HS-27A (cell line): ENCODE measurements at regions not wholly inside any gene's neighbourhood (a gene's known extent, or its start where the extent isn't known, plus 50 kb on each side); places are given as distances from the start of the nearest gene placed in this dataset.

ENCODE experiments used
- DNase-seq: peaks from one replicate; pipeline ENCODE4 v3.0.0-alpha.2; 2012; ENCODE audit warnings: low read depth, missing footprints

DNA sequence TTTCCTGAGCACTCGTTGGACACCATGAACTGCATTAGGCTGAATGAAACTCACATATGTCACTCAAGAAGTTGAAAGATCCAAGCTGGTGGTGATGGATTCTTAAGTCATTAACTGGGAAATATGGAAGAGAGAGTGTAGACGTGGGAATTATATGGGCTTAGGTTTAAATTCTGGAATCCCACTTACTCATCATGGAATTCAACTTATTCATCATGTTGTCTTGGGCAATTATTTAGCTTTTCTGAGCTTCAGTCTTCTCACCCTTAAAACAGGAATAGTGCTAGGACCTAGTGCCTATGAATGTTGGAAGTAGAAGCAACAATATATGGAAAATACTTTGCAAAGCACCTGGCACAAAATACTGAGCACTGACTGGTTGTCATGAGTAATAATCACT lies 292.4 kb upstream of the TBX3 start:
- no peak for DNase-seq

DNA sequence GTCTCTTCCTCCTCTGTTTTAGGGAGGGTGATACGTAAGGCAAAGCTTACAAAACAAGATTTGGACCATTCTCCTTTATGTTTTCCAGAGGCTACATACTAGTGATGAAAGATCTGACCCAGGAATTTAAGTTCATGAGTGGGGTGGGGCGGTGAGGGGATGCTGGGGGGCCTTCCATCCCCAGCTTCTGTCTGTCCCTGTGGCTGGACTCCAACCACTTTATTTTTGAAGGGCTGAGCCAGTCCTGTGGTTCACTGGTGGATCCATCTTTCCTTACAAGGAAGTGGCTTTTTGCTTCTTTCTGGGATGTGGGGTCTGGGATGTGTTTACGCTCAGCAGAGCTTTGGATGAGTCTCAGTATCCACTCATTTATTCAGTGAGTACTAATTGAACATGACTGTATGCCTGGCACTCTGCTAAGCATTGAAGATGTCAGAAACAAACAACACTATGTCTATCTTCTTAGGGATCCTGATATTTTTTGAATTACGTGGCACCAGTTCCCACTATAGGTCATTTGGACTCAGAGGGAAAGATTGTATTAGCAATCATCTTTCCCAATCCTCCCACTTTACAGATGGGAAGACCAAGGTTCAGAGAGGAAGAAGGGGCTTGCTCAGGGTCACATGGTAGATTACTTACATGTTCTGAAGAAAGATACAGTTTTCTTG lies 291.8 kb upstream of the TBX3 start:
- DNase-seq, result no peak

DNA sequence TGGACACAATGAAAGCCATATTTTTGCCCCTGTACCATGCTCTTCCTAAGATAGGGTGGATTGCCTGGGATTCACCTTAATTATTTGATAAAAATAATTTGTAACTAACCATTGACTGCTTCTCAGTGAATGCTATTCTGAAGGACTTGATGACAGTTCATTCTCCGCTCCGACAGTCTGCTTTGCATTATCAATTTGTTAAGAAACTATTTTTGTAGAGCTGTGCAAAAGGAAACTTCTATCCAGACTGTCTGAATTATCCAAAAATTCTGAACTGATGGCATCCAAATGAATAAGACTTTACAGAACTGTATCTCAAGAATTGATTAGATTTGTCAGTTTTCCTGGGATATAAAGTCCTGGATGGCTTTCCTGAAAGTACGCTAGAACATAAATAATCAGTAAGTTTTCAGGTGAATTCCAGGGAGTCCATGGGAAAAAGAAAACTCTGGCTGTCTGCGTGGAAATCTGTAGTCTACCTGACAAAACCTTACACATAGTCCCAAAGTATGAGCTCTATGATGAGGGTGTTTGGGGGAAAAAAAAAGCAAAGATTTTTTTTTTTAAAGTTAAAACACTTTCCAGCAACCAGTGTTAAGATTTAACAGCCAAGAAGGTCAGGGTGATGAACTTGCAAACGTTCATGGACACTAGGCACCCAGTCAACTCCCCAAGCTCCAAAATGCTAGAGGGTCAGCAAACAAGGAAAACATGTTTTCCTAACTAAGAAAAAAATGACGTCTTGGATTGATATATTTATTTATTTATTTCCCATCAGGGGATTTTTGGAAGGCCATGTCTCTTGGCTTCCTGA lies 291.1 kb upstream of the TBX3 start:
- DNase-seq, result no peak

DNA sequence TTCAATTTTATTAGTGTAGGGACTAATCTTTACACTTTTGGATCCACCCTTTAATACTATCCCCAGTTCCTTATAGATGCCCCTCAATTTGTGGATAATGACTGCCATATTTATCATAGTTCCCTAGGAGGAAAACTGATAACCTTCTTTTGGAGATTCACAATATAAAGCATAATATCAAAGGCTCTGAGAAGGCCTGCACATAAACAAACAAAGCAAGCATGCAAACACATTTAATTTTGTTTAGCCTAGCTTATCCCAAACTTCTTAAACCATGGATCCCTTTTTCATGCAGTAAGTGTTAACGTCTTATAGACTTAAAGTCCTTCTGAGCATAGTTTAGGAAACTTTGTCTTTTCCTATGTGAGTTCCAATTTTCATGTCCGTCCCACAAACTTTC lies 290.4 kb upstream of the TBX3 start:
- no peak for DNase-seq

DNA sequence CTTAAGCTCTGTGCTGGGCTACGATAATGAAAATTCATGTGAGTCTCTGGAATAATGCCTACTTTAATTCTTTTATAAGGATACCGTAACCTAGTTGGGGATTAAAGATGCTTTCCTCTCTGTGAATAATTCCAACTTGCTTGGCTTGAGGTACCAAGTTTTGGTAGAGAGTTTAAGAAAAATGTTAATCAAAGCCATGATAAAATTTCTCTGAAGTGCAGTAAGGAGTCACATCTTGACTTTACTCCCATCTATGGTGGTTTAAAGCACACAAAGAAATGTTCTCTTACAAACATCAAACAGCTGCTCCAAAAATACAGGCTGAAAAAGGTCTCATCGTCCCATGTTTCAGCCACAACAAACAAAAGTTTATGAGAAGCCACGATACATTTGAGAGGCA lies 284.8 kb upstream of the TBX3 start:
- DNase-seq, result no peak

DNA sequence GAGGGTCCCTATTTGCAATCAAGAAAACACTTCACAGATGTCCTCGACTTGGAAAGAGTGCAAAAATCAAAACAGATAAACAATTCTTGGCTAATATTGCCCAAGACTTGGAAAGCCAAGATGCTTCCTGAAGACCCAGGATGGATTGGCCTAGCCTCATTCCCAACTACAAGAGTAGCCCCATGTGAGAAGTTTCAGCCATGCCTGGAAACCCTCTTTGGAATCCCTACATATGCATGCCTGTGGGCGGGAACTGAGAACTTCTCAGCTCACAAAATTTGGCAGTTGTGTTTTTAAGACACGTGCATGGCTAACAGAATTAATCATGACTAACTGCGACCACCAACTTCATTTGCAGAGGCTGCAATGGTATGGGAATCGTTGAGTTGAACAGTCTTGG lies 283.2 kb upstream of the TBX3 start:
- DNase-seq, result no peak

DNA sequence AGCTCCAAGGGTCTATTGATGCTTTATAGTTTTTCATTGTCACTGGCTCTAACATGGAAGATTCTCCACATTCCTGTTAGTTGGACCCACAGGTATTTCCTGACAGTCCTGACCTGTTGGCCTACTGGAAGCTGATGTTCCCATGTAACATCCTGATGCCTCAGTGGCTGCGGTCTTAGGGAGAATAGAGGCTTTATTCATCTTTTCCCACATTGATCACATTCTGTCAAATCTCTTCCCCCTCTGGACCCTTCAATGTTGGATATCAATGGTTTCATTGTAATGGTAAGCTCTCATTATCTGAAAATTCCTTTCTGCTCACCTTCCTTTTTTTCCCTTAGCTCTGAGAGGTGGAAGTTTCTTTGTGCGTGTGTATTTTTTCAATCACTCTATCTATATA lies 280.9 kb upstream of the TBX3 start:
- no peak for DNase-seq

DNA sequence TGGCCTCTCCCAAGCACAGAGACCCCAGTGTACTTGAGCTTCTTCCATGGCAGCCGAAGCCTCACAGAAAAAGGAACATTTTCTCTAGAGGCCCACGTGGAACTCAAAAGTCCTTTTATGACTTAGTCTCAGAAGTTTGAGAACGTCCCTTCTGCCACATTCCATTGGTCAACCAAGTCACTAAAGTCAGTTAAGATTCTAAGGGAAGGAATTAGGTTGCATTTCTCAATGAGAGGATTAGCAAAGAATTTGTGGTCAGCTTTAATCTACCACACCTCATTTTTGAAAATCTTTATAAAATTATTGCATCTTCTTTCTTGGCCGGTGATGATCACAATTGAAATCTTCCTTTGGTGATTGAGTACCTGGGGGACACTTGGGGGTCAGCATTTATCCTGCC lies 279.9 kb upstream of the TBX3 start:
- no peak for DNase-seq

DNA sequence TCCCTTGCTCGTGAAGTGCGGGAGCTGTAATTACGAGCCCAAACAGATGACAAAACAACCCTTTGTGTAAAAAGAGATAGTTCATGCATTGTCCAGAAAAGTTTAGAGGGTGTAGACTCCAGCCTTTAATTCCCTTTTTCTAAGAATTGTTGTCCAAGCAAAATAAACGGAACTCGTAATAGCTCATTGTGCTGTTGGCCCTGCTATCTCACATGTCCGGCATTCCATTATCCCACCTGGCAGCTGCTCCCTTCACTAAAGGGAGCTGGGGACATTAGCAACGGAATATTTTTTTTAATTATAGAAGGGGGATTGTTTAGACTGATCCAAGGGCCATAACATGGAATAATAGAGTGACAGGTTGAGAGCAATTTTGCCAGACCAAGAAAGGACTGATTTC lies 277.5 kb upstream of the TBX3 start:
- no peak for DNase-seq

DNA sequence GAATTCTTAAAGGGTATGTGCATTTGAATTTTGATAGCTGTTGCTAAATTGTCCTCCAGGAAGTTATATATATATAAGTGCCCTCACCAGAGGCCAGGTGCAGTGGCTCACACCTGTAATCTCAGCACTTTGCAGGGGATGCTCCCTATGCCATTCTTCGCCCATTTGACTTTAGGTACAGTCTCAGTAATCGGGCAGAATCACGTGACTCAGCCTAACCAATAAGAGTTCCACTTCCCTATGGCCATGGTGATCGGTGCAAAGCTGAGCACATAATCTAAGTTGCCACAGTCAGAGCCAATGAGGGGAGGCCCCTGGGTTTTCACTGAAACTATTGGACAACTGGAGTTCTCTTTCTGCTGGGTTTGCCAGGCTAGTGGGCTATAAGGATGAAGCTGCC lies 274.6 kb upstream of the TBX3 start:
- no peak for DNase-seq

DNA sequence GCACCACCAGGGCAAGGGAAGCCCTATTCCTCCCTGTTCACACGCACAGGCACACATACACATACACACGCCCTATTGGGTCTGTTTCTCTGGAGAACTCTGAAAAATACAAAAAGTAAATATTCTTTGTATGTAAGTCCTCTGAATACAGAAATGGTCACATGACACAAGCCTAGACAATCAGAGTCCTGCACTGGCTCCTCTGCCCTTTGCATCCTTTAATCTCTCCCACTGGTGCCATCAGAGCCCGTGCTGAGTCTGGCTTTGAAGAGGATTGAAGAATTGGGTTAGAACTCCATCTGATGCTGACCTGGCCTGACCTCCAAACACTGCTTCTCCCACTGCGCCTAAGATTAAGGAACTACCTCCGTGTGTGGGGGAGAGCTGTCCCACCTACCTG lies 273.2 kb upstream of the TBX3 start:
- DNase-seq, result no peak

DNA sequence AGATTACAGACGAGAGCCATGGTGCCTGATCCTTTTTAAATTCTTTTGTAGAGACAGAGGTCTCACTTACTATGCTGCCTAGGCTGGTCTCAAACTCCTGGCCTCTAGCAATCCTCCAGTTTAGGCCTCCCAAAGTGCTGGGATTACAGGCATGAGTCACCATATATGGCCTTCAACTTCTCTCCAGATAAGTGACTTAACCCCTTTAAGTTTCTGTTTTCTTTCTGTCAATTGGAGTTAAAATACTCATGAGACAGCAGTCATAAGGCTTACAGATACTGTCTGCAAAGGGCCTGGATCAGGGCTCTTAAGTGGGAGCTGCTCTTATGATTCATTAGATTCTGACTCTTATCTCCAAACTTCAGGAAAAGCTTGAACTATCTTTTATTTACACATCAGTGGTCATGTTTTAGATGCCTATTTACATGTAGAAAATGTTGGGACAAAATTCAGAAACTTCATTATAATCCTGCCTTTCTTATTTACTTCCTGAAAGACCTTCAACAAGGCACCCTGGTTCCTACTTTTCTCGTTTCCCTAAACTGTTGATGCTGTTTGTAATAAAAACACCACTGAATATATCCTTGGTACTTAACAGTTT lies 271.5 kb upstream of the TBX3 start:
- no peak for DNase-seq

DNA sequence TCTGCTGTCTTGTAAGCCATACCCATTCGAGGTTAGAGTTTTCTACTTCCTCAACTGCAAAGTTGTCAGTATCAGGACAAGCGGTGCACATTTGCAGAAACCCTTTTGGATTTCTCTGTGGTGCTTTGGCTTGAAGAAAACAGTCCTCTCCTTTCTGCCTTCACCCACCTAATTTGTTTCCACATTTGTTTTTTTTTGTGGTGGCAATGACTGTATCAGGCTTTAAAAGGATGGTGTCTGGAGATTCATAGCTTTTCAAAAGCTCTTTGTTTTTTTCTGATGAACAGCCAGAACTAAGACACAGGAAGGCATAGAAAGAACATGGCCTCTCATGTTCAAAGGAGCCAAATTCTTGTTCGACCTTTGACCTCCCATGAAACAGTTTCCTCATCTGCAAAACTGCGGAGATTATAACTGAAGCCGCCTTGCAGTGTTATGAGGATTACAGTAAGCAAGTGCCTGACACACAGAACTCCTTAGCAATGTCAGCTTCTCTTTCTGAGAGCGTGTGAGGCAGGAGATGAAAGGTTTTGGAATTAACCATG lies 270.6 kb upstream of the TBX3 start:
- DNase-seq, result no peak

DNA sequence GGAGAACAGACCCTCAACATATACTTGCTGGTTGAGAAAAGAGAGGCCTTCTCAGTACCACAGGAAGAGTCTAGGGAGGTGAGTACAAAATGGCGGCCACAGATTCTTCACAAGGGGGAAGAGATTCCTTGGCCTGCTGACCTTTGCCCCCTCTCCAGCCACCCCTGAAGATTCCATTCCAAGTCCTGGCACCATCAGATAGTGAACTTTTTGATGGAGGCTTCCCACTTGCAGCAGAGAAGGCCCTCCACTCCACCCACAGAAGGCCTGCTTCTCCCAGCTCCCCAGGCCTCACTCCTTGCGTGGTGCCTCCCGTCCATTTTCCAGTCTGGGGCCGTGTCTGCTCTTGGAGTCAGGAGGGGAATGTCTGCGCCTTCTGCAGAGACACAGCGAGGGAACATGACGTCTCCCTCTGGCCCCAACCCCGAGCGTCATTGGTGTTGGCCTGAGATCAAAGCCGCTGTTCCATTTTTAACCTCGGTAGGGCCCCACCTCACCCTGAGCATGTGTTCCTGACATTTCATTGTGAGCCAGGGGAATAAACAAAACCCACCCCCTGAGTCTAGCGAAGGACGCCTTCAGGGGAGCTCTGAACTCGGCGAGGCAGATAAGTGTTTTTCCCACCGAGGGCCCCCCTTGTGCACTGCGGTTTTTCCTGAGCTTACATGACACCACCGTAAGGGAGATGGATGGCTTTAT lies 268.7 kb upstream of the TBX3 start:
- DNase-seq, result no peak

DNA sequence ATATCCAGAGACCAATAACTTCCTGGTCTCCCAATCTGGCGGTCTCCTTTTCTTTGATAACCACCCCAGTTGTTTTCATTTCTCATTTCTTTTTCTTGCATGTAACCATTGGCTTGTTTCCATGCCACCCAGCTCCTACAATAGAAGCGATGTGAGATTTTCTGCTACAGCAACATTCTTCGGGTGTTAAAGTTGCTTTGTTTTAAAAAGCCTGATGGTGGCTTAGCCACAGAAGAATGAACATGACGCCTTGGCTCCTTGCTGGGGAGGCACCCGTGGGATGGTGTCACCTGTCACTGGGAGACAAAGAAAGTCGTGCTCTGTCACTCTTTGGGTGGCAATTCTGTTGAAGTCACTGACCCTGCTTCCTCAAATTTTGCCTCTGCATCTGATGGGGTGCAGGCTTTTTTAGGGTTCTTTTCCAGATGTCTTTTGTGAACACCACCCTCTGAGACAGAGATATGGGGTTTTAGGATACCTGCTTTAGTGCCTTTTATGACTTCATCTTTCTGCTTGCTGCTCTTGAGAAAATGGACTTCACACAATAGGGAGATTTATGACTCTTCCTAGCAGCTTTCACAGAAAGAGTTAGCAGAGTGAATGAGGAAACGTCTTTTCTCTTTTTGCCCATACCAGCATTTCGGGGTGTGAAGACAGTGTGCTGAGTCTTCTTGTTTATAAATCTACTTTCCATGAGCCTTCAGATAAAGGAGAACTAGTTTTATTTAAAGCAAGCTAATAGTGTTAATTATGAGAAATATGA lies 265.3 kb upstream of the TBX3 start:
- DNase-seq, result no peak

DNA sequence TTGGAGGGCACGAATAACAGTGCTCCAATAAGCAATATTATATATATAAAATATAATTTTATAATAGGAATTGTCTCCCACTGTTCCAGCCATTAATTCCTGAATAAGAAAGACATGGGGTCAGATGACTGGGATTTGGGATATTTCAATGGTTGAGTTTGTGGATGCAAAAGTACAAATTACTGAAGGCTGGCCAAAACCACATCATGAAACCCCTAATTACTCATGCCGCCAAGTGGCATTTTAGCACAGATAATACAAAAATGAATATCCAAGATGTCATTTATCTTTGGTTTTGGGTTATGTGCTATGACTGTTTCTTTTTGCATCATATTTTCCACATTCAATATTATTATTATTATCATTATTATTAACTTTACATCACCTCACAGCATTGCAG lies 261.4 kb upstream of the TBX3 start:
- DNase-seq, result no peak

DNA sequence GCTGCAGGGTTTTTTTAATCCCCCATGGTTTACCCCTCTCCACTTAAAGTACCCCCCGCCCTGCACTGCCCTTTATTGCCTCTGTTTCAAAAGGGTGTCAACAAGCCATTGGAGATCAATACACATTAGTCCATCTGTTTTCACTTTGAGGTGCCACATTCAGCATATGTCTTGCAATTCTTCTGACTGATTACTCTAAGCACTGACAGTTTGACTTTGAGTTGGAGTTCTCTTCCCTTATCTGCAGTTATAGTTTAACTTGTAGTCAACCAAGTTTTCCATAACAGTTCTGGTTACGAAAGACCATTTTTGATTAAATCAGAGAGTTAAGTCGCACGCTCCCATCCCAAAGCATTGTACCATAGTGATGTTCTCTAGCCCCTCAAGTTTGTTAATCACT lies 260.8 kb upstream of the TBX3 start:
- no peak for DNase-seq

DNA sequence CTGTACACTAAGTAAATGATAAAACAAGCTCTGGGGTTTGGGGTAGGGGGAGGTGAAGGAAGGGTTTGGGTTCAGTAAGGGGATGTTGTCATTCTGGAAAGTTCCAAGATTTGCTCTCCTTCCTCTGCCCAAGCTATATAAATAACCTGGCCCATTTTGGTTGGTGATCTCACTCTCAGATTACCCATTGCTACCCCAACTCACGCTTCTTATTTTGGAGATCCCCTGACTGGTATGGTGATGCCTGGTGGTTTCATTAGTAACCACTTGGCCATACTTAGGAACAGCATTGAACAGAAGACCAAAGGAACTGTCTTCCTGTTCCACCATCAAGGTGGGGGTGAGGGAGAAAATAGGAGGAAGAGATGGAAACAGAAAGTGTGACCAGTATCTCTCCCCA lies 259.6 kb upstream of the TBX3 start:
- no peak for DNase-seq

DNA sequence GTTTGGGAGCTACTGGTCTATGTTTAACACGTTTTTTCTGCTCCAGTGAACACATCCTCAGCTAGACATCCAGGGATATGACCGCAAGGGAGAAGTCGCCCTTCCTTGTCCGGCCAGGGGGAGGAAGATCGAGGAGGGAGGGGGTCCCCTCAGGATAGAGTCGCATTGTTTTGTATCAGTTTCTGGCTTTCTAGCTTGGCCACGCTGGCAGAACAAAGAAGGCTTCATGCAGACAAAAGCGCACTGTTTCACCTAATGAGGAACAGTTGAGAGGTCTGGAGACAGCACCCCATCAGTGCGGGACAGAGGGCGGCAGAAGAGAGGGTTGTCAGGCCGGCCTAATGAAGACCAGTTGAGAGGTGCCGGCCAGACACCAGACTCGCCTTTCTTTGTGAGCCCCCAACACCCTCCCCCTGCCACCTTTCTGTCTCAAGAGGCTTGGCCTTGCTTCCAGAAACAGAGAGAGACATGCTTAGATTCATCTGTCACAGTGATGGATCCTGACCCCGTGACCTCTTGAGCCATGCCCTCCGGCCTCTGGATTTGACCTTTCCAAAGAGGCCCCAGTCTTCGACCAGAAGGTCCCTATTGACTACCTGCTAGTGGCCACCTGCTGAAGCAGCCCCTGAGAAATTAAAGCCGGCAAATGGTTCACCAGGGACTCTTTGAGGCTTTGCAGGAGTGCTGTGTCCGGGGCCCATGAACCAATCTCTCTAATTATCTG lies 254.7 kb upstream of the TBX3 start:
- no peak for DNase-seq

DNA sequence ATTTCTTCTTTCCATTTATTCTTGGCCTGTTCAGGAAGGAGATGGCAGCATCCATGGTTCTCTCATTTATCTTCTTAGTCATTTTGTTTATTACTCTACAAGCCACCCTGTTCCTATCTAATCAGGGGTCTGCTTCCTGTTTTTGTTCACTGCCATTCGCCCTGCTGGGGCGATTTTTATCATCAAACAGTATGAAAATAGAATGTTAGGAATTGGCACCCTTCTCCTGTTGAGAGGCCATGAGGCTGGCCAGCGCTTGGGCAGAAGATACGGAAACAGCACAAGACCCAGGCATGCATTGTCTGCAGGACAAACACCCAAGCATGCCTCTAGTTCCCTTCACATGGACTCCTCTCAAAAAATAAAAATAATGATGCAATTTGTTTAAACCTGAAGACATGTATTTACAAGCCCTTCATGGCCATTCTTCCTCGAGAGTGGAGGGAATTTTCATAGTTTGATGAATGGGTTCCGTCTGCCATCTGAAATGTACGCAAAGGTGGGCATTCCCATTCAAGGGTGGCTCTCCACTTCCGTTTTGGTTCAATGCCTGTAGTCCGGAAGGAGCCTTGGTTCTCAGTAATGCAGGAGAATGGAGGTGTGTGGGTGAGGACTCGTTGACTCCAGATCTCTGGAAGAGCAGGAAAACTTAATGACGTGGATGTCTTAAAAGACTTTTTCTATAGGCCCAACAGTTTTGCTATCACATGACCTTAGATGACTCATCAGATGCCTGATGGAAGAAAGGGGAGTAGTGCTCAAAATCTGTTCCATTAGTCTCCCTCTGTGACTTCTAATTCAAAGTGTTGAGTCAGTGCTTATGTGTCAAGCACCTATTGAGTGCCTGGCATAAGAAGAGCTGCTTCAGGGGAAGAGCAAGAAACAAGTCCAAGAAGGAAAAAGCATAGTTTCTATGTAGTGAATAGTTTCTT lies 252.4 kb upstream of the TBX3 start:
- no peak for DNase-seq
